ENCODE measurements at regions not wholly inside any gene's neighbourhood (a gene's known extent, or its start where the extent isn't known, plus 50 kb on each side); places are given as distances from the start of the nearest gene placed in this dataset.

DNA sequence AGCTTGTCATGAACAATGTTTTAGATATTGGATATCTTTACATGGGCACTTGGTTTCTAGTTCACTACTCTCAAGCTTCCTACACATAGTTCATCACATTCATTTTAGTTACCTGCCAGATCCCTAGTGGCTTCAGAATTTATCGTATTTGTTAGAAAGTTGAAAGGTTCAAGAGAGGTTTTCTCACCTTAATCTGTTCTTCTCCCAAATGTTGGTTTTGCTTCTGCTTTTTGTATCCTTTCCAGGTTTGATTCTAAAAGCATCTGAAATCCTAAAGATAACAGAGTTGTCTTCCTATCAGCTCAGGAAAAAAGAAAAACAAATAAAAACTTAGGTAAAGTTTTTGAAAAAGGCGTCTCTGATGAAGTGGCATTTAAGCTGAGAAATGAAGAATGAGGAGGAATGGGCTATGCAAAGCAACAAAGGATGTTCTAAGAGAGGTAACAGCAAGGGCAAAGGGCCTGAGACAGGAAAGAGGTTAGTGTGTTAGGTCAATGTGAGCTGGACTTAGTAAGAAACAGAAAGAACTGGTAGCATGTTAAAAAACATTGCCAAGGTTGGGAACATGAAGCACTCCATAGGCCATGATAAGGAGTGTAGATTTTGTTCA lies 104.7 kb upstream of the CMC1 start:
- TF ChIP-seq, protein P1, sequence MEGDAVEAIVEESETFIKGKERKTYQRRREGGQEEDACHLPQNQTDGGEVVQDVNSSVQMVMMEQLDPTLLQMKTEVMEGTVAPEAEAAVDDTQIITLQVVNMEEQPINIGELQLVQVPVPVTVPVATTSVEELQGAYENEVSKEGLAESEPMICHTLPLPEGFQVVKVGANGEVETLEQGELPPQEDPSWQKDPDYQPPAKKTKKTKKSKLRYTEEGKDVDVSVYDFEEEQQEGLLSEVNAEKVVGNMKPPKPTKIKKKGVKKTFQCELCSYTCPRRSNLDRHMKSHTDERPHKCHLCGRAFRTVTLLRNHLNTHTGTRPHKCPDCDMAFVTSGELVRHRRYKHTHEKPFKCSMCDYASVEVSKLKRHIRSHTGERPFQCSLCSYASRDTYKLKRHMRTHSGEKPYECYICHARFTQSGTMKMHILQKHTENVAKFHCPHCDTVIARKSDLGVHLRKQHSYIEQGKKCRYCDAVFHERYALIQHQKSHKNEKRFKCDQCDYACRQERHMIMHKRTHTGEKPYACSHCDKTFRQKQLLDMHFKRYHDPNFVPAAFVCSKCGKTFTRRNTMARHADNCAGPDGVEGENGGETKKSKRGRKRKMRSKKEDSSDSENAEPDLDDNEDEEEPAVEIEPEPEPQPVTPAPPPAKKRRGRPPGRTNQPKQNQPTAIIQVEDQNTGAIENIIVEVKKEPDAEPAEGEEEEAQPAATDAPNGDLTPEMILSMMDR (IDR thresholded peaks at IDR 0.05): no peak
- TF ChIP-seq POLR2AphosphoS5 (IDR thresholded peaks at IDR 0.05; ENCODE audit: low read depth, low read length) (no peak), TCF7L2 (IDR thresholded peaks at IDR 0.05; ENCODE audit: low read depth, low read length) (no peak), SIN3A (IDR thresholded peaks at IDR 0.05; ENCODE audit: borderline replicate concordance, insufficient read depth, low read depth, low read length) (no peak)
- TF ChIP-seq, protein P2, sequence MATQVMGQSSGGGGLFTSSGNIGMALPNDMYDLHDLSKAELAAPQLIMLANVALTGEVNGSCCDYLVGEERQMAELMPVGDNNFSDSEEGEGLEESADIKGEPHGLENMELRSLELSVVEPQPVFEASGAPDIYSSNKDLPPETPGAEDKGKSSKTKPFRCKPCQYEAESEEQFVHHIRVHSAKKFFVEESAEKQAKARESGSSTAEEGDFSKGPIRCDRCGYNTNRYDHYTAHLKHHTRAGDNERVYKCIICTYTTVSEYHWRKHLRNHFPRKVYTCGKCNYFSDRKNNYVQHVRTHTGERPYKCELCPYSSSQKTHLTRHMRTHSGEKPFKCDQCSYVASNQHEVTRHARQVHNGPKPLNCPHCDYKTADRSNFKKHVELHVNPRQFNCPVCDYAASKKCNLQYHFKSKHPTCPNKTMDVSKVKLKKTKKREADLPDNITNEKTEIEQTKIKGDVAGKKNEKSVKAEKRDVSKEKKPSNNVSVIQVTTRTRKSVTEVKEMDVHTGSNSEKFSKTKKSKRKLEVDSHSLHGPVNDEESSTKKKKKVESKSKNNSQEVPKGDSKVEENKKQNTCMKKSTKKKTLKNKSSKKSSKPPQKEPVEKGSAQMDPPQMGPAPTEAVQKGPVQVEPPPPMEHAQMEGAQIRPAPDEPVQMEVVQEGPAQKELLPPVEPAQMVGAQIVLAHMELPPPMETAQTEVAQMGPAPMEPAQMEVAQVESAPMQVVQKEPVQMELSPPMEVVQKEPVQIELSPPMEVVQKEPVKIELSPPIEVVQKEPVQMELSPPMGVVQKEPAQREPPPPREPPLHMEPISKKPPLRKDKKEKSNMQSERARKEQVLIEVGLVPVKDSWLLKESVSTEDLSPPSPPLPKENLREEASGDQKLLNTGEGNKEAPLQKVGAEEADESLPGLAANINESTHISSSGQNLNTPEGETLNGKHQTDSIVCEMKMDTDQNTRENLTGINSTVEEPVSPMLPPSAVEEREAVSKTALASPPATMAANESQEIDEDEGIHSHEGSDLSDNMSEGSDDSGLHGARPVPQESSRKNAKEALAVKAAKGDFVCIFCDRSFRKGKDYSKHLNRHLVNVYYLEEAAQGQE (IDR thresholded peaks at IDR 0.05; ENCODE audit: insufficient read depth in 1 of 2, low read depth in 2 of 2, low read length in 1 of 2): no peak
